Activated naive CD4-positive, alpha-beta T cell treated with anti-CD3 and anti-CD28 coated beads, Interleukin-2, amount 10 ng/mL, durations not matched to agents 7 days and 5 days (primary cell): ENCODE measurements at regions not wholly inside any gene's neighbourhood (a gene's known extent, or its start where the extent isn't known, plus 50 kb on each side); places are given as distances from the start of the nearest gene placed in this dataset.
"Not testable (repeated sequence)": the region's sequence is repeated elsewhere in the genome, so short reads cannot be mapped to it uniquely, and the experiment has no call there.

Experiments
- CTCF ChIA-PET: fragments of 350-600 bp; sonication (Branson Sonifier 250); formaldehyde crosslinking; loops from one replicate; lab custom pipeline; 2021; ENCODE audit warnings: antibody characterized with exemption; lab: Charles Lee
- DNase-seq: peaks from one replicate; pipeline ENCODE4 v3.0.0-alpha.2; 2020
- H3K27ac Mint-ChIP-seq: one replicate; pipeline ENCODE4 v1.8.0; 2021; ENCODE audit warnings: mild to moderate bottlenecking, moderate library complexity, mixed read lengths
- H3K27me3 Mint-ChIP-seq: one replicate; pipeline ENCODE4 v1.8.0; 2021; ENCODE audit warnings: mild to moderate bottlenecking, mixed read lengths
- H3K36me3 Mint-ChIP-seq: one replicate; pipeline ENCODE4 v1.8.0; 2021; ENCODE audit warnings: mixed read lengths
- H3K4me1 Mint-ChIP-seq: one replicate; pipeline ENCODE4 v1.8.0; 2021; ENCODE audit warnings: mixed read lengths
- H3K4me3 Mint-ChIP-seq: one replicate; pipeline ENCODE4 v1.8.0; 2021; ENCODE audit warnings: mild to moderate bottlenecking, moderate library complexity, mixed read lengths
- H3K9me3 Mint-ChIP-seq: one replicate; pipeline ENCODE4 v1.8.0; 2021; ENCODE audit warnings: mixed read lengths

GRCh38 chr4:104353481-104353880 is 141.2 kb downstream of the CXXC4 start:
- Mint-ChIP-seq H3K36me3 (no peaks in the 10 kb centered on the region), H3K27me3 (no peaks in the 10 kb centered on the region), H3K9me3 (peaks cover 27% of the 10 kb centered on the region), H3K4me1 (no peaks in the 10 kb centered on the region), H3K27ac (no peak overlapping the region), H3K4me3 (no peak overlapping the region)
- CTCF ChIA-PET: no interaction called here
- no peak for DNase-seq

- Mint-ChIP-seq H3K36me3 (no peaks in the 10 kb centered on the region), H3K9me3 (peaks cover 27% of the 10 kb centered on the region), H3K4me1 (no peaks in the 10 kb centered on the region), H3K4me3 (no peak overlapping the region), H3K27ac (no peak overlapping the region), H3K27me3 (no peaks in the 10 kb centered on the region)
- CTCF ChIA-PET: no interaction called here
- no peak for DNase-seq
These were observed 142.5 kb downstream of the CXXC4 start for GRCh38 chr4:104352211-104352610.

GRCh38 chr4:104351706-104352105 is 143.0 kb downstream of the CXXC4 start:
- CTCF ChIA-PET: no interaction called here
- no peaks in the 10 kb centered on the region for H3K27me3 Mint-ChIP-seq
- no peaks in the 10 kb centered on the region for H3K4me1 Mint-ChIP-seq
- no peak overlapping the region for H3K4me3 Mint-ChIP-seq
- H3K9me3 Mint-ChIP-seq: peaks cover 25% of the 10 kb centered on the region
- no peak overlapping the region for H3K27ac Mint-ChIP-seq
- DNase-seq: no peak
- H3K36me3 Mint-ChIP-seq: no peaks in the 10 kb centered on the region

GRCh38 chr4:104345598-104346242 is 149.0 kb downstream of the CXXC4 start:
- Mint-ChIP-seq H3K27me3 (no peaks in the 10 kb centered on the region), H3K9me3 (peaks cover 14% of the 10 kb centered on the region), H3K4me1 (no peaks in the 10 kb centered on the region), H3K27ac (no peak overlapping the region), H3K36me3 (peaks cover 1% of the 10 kb centered on the region), H3K4me3 (no peak overlapping the region)
- DNase-seq: no peak
- CTCF ChIA-PET: no interaction called here

- Mint-ChIP-seq H3K4me3 (no peak overlapping the region), H3K9me3 (peaks cover 14% of the 10 kb centered on the region), H3K4me1 (no peaks in the 10 kb centered on the region), H3K27ac (no peak overlapping the region), H3K27me3 (no peaks in the 10 kb centered on the region), H3K36me3 (peaks cover 1% of the 10 kb centered on the region)
- no peak for DNase-seq
- CTCF ChIA-PET: no interaction called here
These were observed 150.2 kb downstream of the CXXC4 start for GRCh38 chr4:104344342-104344980.

GRCh38 chr4:104334410-104334809 is 160.3 kb downstream of the CXXC4 start:
- DNase-seq: no peak
- Mint-ChIP-seq H3K27me3 (no peaks in the 10 kb centered on the region), H3K36me3 (no peaks in the 10 kb centered on the region), H3K4me1 (no peaks in the 10 kb centered on the region), H3K4me3 (no peak overlapping the region), H3K27ac (no peak overlapping the region), H3K9me3 (peaks cover 3% of the 10 kb centered on the region)
- CTCF ChIA-PET: no interaction called here

GRCh38 chr4:104330125-104330905 is 164.4 kb downstream of the CXXC4 start:
- Mint-ChIP-seq H3K27me3 (no peaks in the 10 kb centered on the region), H3K9me3 (peaks cover 2% of the 10 kb centered on the region), H3K27ac (no peak overlapping the region), H3K36me3 (no peaks in the 10 kb centered on the region), H3K4me3 (no peak overlapping the region), H3K4me1 (no peaks in the 10 kb centered on the region)
- CTCF ChIA-PET: no interaction called here
- DNase-seq: no peak

GRCh38 chr4:104326991-104327694 is 167.6 kb downstream of the CXXC4 start:
- H3K4me1 Mint-ChIP-seq, H3K4me3 Mint-ChIP-seq, H3K27ac Mint-ChIP-seq, H3K9me3 Mint-ChIP-seq, H3K27me3 Mint-ChIP-seq, CTCF ChIA-PET, H3K36me3 Mint-ChIP-seq, DNase-seq: not testable (repeated sequence)

- no peak for DNase-seq
These were observed 192.0 kb downstream of the CXXC4 start for GRCh38 chr4:104302731-104303130.

GRCh38 chr4:104294811-104295210 is 199.9 kb downstream of the CXXC4 start:
- CTCF ChIA-PET: no interaction called here
- Mint-ChIP-seq H3K4me1 (no peaks in the 10 kb centered on the region), H3K36me3 (no peaks in the 10 kb centered on the region), H3K27me3 (no peaks in the 10 kb centered on the region), H3K27ac (no peak overlapping the region), H3K4me3 (no peak overlapping the region), H3K9me3 (peaks cover 5% of the 10 kb centered on the region)
- DNase-seq: no peak

More at GRCh38 chr4:104302731-104303130, 192.0 kb downstream of the CXXC4 start:
- Mint-ChIP-seq H3K27ac (no peak overlapping the region), H3K4me3 (no peak overlapping the region), H3K27me3 (no peaks in the 10 kb centered on the region), H3K4me1 (no peaks in the 10 kb centered on the region), H3K36me3 (no peaks in the 10 kb centered on the region), H3K9me3 (peaks cover 2% of the 10 kb centered on the region)
- CTCF ChIA-PET: no interaction called here

- peaks cover 3% of the 10 kb centered on the region for H3K9me3 Mint-ChIP-seq
- no peak overlapping the region for H3K4me3 Mint-ChIP-seq
- H3K27ac Mint-ChIP-seq: no peak overlapping the region
- H3K27me3 Mint-ChIP-seq: no peaks in the 10 kb centered on the region
- no peak for DNase-seq
- H3K36me3 Mint-ChIP-seq: no peaks in the 10 kb centered on the region
- no peaks in the 10 kb centered on the region for H3K4me1 Mint-ChIP-seq
- CTCF ChIA-PET: no interaction called here
These were observed 207.8 kb downstream of the CXXC4 start for GRCh38 chr4:104286867-104287266.

- H3K4me1 Mint-ChIP-seq: no peaks in the 10 kb centered on the region
- H3K27ac Mint-ChIP-seq: no peak overlapping the region
- CTCF ChIA-PET: no interaction called here
- H3K9me3 Mint-ChIP-seq: no peaks in the 10 kb centered on the region
- no peaks in the 10 kb centered on the region for H3K36me3 Mint-ChIP-seq
- no peak overlapping the region for H3K4me3 Mint-ChIP-seq
- no peaks in the 10 kb centered on the region for H3K27me3 Mint-ChIP-seq
- no peak for DNase-seq
These were observed 211.4 kb downstream of the CXXC4 start for GRCh38 chr4:104283303-104283702.

- H3K9me3 Mint-ChIP-seq: no peaks in the 10 kb centered on the region
- CTCF ChIA-PET: no interaction called here
- no peaks in the 10 kb centered on the region for H3K4me1 Mint-ChIP-seq
- H3K4me3 Mint-ChIP-seq: no peak overlapping the region
- H3K27me3 Mint-ChIP-seq: no peaks in the 10 kb centered on the region
- DNase-seq: no peak
- no peaks in the 10 kb centered on the region for H3K36me3 Mint-ChIP-seq
- no peak overlapping the region for H3K27ac Mint-ChIP-seq
These were observed 214.9 kb downstream of the CXXC4 start for GRCh38 chr4:104279744-104280143.

GRCh38 chr4:104272966-104273365 is 221.7 kb downstream of the CXXC4 start:
- Mint-ChIP-seq H3K4me1 (no peaks in the 10 kb centered on the region), H3K27me3 (no peaks in the 10 kb centered on the region), H3K27ac (no peak overlapping the region), H3K4me3 (no peak overlapping the region), H3K36me3 (no peaks in the 10 kb centered on the region), H3K9me3 (no peaks in the 10 kb centered on the region)
- CTCF ChIA-PET: no interaction called here
- DNase-seq: no peak
